ENCODE measurements at regions not wholly inside any gene's neighbourhood (a gene's known extent, or its start where the extent isn't known, plus 50 kb on each side); places are given as distances from the start of the nearest gene placed in this dataset.

DNA sequence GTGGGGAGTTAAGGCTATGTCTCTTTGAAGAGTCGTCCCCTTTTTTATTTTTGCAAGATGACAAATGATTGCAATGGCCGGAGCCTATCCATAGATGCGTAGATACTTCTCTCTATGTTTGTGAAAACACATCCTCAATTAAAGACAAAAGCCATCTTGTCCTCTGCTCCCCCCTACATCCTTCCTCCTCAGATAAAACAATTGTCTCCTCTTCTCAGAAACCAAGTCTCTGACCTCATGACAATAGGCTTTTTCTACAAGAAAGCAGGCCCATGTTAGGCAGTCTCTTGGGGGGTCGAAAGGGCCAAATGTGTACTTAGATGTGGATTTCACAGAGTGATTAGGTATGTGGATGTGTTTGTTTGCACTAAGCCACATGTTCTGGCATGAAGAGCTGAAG, 51.1 kb upstream of the SSTR4 start:
- H3K4me3 ChIP-seq (ENCODE audit: low read depth, low read length) = no peak overlapping the region
- no peak for DNase-seq (ENCODE audit: low read depth)
- TF ChIP-seq, protein P1, sequence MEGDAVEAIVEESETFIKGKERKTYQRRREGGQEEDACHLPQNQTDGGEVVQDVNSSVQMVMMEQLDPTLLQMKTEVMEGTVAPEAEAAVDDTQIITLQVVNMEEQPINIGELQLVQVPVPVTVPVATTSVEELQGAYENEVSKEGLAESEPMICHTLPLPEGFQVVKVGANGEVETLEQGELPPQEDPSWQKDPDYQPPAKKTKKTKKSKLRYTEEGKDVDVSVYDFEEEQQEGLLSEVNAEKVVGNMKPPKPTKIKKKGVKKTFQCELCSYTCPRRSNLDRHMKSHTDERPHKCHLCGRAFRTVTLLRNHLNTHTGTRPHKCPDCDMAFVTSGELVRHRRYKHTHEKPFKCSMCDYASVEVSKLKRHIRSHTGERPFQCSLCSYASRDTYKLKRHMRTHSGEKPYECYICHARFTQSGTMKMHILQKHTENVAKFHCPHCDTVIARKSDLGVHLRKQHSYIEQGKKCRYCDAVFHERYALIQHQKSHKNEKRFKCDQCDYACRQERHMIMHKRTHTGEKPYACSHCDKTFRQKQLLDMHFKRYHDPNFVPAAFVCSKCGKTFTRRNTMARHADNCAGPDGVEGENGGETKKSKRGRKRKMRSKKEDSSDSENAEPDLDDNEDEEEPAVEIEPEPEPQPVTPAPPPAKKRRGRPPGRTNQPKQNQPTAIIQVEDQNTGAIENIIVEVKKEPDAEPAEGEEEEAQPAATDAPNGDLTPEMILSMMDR (IDR thresholded peaks at IDR 0.05; ENCODE audit: insufficient read depth, low read depth, low read length, missing control alignments) = no peak

DNA sequence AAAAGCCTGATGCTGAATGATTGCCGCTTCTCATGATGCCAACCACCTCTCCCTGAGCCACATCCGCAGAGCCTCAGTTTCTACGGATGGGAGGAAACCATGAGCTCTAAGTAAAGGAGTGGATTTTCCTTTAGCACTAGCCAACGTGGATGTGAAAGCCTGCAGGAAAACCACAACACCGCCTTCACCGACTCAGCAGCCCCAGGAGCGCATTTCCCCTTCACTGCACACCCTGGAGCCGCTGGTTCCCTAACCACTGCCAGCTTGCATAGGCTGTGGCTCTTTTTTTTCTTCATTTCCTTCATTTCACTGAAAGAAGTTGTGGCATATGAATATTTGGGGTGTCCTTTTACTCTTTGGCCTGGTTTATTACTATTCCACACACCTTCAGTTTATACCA, 50.5 kb upstream of the SSTR4 start:
- no peak for DNase-seq (ENCODE audit: low read depth)
- no peak overlapping the region for H3K4me3 ChIP-seq (ENCODE audit: low read depth, low read length)

DNA sequence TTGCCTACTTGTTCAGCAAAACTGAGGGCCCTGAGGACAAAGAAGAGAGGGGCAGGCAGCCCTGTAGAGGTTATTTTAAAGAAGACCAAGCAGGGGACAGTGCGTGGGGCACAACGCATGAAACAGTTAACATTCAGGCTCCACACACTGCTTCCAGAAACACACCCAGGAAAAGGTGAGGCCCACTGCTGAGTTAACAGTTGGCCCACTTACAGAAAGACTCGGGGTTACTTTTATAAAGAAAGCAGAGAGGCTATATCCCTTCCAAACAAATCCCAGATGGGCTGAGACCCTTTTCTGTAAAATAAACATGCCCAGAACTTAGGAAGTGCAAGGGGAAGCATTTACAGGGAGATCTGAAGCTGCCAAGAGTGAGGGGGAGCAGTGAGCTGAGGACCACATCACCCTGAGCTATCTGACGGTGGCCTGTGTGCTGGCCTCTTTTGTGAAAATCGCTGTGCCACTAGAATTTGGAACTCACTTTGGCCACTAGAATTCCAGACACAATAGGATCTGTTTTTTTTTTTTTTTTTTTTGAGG, 49.8 kb upstream of the SSTR4 start:
- TF ChIP-seq, protein P1 (IDR thresholded peaks at IDR 0.05; ENCODE audit: insufficient read depth, low read depth, low read length, missing control alignments) = no peak

More for the DNA sequence above, 50.5 kb upstream of the SSTR4 start:
- TF ChIP-seq, protein P1 (IDR thresholded peaks at IDR 0.05; ENCODE audit: insufficient read depth, low read depth, low read length, missing control alignments) = no peak

More for the DNA sequence above, 49.8 kb upstream of the SSTR4 start:
- no peak overlapping the region for H3K4me3 ChIP-seq (ENCODE audit: low read depth, low read length)
- no peak for DNase-seq (ENCODE audit: low read depth)
